IgD-negative memory B cell (primary cell): ENCODE measurements at regions not wholly inside any gene's neighbourhood (a gene's known extent, or its start where the extent isn't known, plus 50 kb on each side); places are given as distances from the start of the nearest gene placed in this dataset.
"Not testable (repeated sequence)": the region's sequence is repeated elsewhere in the genome, so short reads cannot be mapped to it uniquely, and the experiment has no call there.

Source experiments
- H3K27ac Mint-ChIP-seq, 3 donors: one replicate each; pipeline ENCODE4 v1.8.0; 2020 to 2022; ENCODE audit warnings: mild to moderate bottlenecking in 3 of 3, mixed read lengths in 3 of 3, moderate library complexity in 1 of 3
- H3K27me3 Mint-ChIP-seq: one replicate; pipeline ENCODE4 v1.8.0; 2021; ENCODE audit warnings: mixed read lengths
- H3K36me3 Mint-ChIP-seq: one replicate; pipeline ENCODE4 v1.8.0; 2020; ENCODE audit warnings: mild to moderate bottlenecking, mixed read lengths
- H3K4me1 Mint-ChIP-seq, 3 donors: one replicate each; pipeline ENCODE4 v1.8.0; 2020 to 2022; ENCODE audit warnings: mixed read lengths in 3 of 3, mild to moderate bottlenecking in 1 of 3
- H3K4me3 Mint-ChIP-seq, 4 donors: one replicate each; pipeline ENCODE4 v1.8.0; 2020 to 2022; ENCODE audit warnings: mild to moderate bottlenecking in 4 of 4, mixed read lengths in 4 of 4, moderate library complexity in 3 of 4
- H3K9me3 Mint-ChIP-seq, 3 donors: one replicate each; pipeline ENCODE4 v1.8.0; 2020 to 2021; ENCODE audit warnings: mixed read lengths in 3 of 3, mild to moderate bottlenecking in 1 of 3

GRCh38 chr7:13604178-13604577 is 385.3 kb downstream of the ETV1 start:
- H3K27ac Mint-ChIP-seq, result no peak overlapping the region
- peaks cover 1% of the 10 kb centered on the region for H3K36me3 Mint-ChIP-seq
- no peak overlapping the region for H3K4me3 Mint-ChIP-seq
- no peaks in the 10 kb centered on the region for H3K27me3 Mint-ChIP-seq
- no peaks in the 10 kb centered on the region for H3K4me1 Mint-ChIP-seq
- peaks cover 2 to 3% (median 3%) of the 10 kb centered on the region in 3 donors for H3K9me3 Mint-ChIP-seq

GRCh38 chr7:13610372-13610771 is 379.1 kb downstream of the ETV1 start:
- no peaks in the 10 kb centered on the region for H3K27me3 Mint-ChIP-seq
- H3K4me3 Mint-ChIP-seq, result no peak overlapping the region
- no peak overlapping the region for H3K27ac Mint-ChIP-seq
- H3K36me3 Mint-ChIP-seq, result no peaks in the 10 kb centered on the region
- peaks cover 0 to 1% (median 0%) of the 10 kb centered on the region in 3 donors for H3K4me1 Mint-ChIP-seq
- peaks cover 1 to 3% (median 2%) of the 10 kb centered on the region in 3 donors for H3K9me3 Mint-ChIP-seq

- H3K9me3 Mint-ChIP-seq, result peaks cover 1 to 4% (median 2%) of the 10 kb centered on the region in 3 donors
- no peaks in the 10 kb centered on the region for H3K27me3 Mint-ChIP-seq
- no peak overlapping the region for H3K27ac Mint-ChIP-seq
- peaks cover 0 to 1% (median 0%) of the 10 kb centered on the region in 3 donors for H3K4me1 Mint-ChIP-seq
- H3K36me3 Mint-ChIP-seq, result no peaks in the 10 kb centered on the region
- peak overlapping the region in 1 of 4 donors; percentile 41 for H3K4me3 Mint-ChIP-seq
Observed at GRCh38 chr7:13615679-13616078, 373.8 kb downstream of the ETV1 start.

GRCh38 chr7:13627455-13627854 is 362.0 kb downstream of the ETV1 start:
- Mint-ChIP-seq H3K9me3 (peaks cover 0 to 1% (median 0%) of the 10 kb centered on the region in 3 donors), H3K4me1 (no peaks in the 10 kb centered on the region), H3K27me3 (no peaks in the 10 kb centered on the region), H3K27ac (no peak overlapping the region), H3K4me3 (no peak overlapping the region), H3K36me3 (no peaks in the 10 kb centered on the region)

- Mint-ChIP-seq H3K27ac (no peak overlapping the region), H3K4me1 (no peaks in the 10 kb centered on the region), H3K36me3 (no peaks in the 10 kb centered on the region), H3K27me3 (no peaks in the 10 kb centered on the region), H3K4me3 (no peak overlapping the region), H3K9me3 (no peaks in the 10 kb centered on the region)
Observed at GRCh38 chr7:13628239-13629001, 361.0 kb downstream of the ETV1 start.

GRCh38 chr7:13631207-13632049 is 358.0 kb downstream of the ETV1 start:
- not testable (repeated sequence) for H3K27me3 Mint-ChIP-seq, H3K27ac Mint-ChIP-seq, H3K36me3 Mint-ChIP-seq, H3K4me3 Mint-ChIP-seq, H3K4me1 Mint-ChIP-seq, H3K9me3 Mint-ChIP-seq

GRCh38 chr7:13633857-13634256 is 355.6 kb downstream of the ETV1 start:
- H3K4me3 Mint-ChIP-seq, result no peak overlapping the region
- H3K36me3 Mint-ChIP-seq, result no peaks in the 10 kb centered on the region
- no peak overlapping the region for H3K27ac Mint-ChIP-seq
- peaks cover 1 to 6% (median 2%) of the 10 kb centered on the region in 3 donors for H3K9me3 Mint-ChIP-seq
- no peaks in the 10 kb centered on the region for H3K4me1 Mint-ChIP-seq
- H3K27me3 Mint-ChIP-seq, result no peaks in the 10 kb centered on the region

- Mint-ChIP-seq H3K4me1 (no peaks in the 10 kb centered on the region), H3K27me3 (no peaks in the 10 kb centered on the region), H3K9me3 (peaks cover 3 to 6% (median 6%) of the 10 kb centered on the region in 3 donors), H3K4me3 (no peak overlapping the region), H3K27ac (no peak overlapping the region), H3K36me3 (no peaks in the 10 kb centered on the region)
Observed at GRCh38 chr7:13639396-13639795, 350.1 kb downstream of the ETV1 start.

- Mint-ChIP-seq H3K4me3 (no peak overlapping the region), H3K36me3 (no peaks in the 10 kb centered on the region), H3K4me1 (no peaks in the 10 kb centered on the region), H3K27ac (no peak overlapping the region), H3K27me3 (no peaks in the 10 kb centered on the region), H3K9me3 (peaks cover 1 to 7% (median 5%) of the 10 kb centered on the region in 3 donors)
Observed at GRCh38 chr7:13641714-13642113, 347.8 kb downstream of the ETV1 start.

GRCh38 chr7:13651167-13651566 is 338.3 kb downstream of the ETV1 start:
- Mint-ChIP-seq H3K9me3 (peaks cover 0 to 2% (median under 1%) of the 10 kb centered on the region in 3 donors), H3K36me3 (no peaks in the 10 kb centered on the region)

GRCh38 chr7:13656330-13656729 is 333.1 kb downstream of the ETV1 start:
- H3K27me3 Mint-ChIP-seq, result no peaks in the 10 kb centered on the region
- peaks cover 2% of the 10 kb centered on the region for H3K36me3 Mint-ChIP-seq
- H3K9me3 Mint-ChIP-seq, result peaks cover 4 to 6% (median 4%) of the 10 kb centered on the region in 3 donors
- H3K27ac Mint-ChIP-seq, result no peak overlapping the region
- H3K4me3 Mint-ChIP-seq, result no peak overlapping the region
- H3K4me1 Mint-ChIP-seq, result no peaks in the 10 kb centered on the region

More at GRCh38 chr7:13651167-13651566, 338.3 kb downstream of the ETV1 start:
- no peaks in the 10 kb centered on the region for H3K27me3 Mint-ChIP-seq
- H3K4me3 Mint-ChIP-seq, result no peak overlapping the region
- no peak overlapping the region for H3K27ac Mint-ChIP-seq
- no peaks in the 10 kb centered on the region for H3K4me1 Mint-ChIP-seq

GRCh38 chr7:13673290-13673689 is 316.2 kb downstream of the ETV1 start:
- Mint-ChIP-seq H3K4me1 (no peaks in the 10 kb centered on the region), H3K4me3 (no peak overlapping the region), H3K27me3 (no peaks in the 10 kb centered on the region), H3K9me3 (peaks cover 4 to 16% (median 4%) of the 10 kb centered on the region in 3 donors), H3K27ac (no peak overlapping the region), H3K36me3 (no peaks in the 10 kb centered on the region)

GRCh38 chr7:13682626-13683025 is 306.8 kb downstream of the ETV1 start:
- Mint-ChIP-seq H3K27ac (no peak overlapping the region), H3K9me3 (peaks cover 0 to 3% (median 2%) of the 10 kb centered on the region in 3 donors), H3K36me3 (no peaks in the 10 kb centered on the region), H3K4me1 (no peaks in the 10 kb centered on the region), H3K27me3 (no peaks in the 10 kb centered on the region), H3K4me3 (no peak overlapping the region)

GRCh38 chr7:13687500-13687899 is 302.0 kb downstream of the ETV1 start:
- Mint-ChIP-seq H3K4me3 (no peak overlapping the region), H3K36me3 (no peaks in the 10 kb centered on the region), H3K27ac (no peak overlapping the region), H3K4me1 (no peaks in the 10 kb centered on the region), H3K27me3 (no peaks in the 10 kb centered on the region), H3K9me3 (peaks cover 0 to 3% (median 2%) of the 10 kb centered on the region in 3 donors)

GRCh38 chr7:13692548-13692947 is 296.9 kb downstream of the ETV1 start:
- H3K4me1 Mint-ChIP-seq, result no peaks in the 10 kb centered on the region
- no peak overlapping the region for H3K4me3 Mint-ChIP-seq

More at GRCh38 chr7:13692548-13692947, 296.9 kb downstream of the ETV1 start:
- Mint-ChIP-seq H3K9me3 (peaks cover 0 to 1% (median 0%) of the 10 kb centered on the region in 3 donors), H3K36me3 (no peaks in the 10 kb centered on the region), H3K27me3 (no peaks in the 10 kb centered on the region), H3K27ac (no peak overlapping the region)
